Breast epithelium (tissue), 4 donors: ENCODE measurements at regions not wholly inside any gene's neighbourhood (a gene's known extent, or its start where the extent isn't known, plus 50 kb on each side); places are given as distances from the start of the nearest gene placed in this dataset.

Experiments
- DNase-seq, 2 donors: peaks; one replicate each; pipeline ENCODE4 v3.0.0-alpha.2; 2019; ENCODE audit warnings: low spot score in 2 of 2
- H3K27ac ChIP-seq, 2 donors: fragments of 200-600 bp; sonication (generic) in 1 of 2; one replicate each; pipeline ENCODE4 v1.5.1; 2016 to 2019; ENCODE audit warnings: mild to moderate bottlenecking in 1 of 2
- H3K27me3 ChIP-seq, 2 donors: fragments of 200-600 bp; sonication (generic) in 1 of 2; one replicate each; pipeline versions ENCODE4 v1.5.1 to v1.6.0; 2017 to 2019; ENCODE audit warnings: control low read depth in 1 of 2, mild to moderate bottlenecking in 1 of 2
- H3K36me3 ChIP-seq: fragments of 200-600 bp; one replicate; pipeline ENCODE4 v1.5.1; 2019
- H3K4me1 ChIP-seq, 2 donors: fragments of 200-600 bp; sonication (generic); one replicate each; pipeline ENCODE4 v1.5.1; 2016 to 2019; ENCODE audit warnings: control low read depth in 1 of 2
- H3K4me3 ChIP-seq, 3 donors: fragments of 200-600 bp; sonication (generic); 1 replicate in 2 of 3; 2 replicates in 1 of 3; pipeline ENCODE4 v1.5.1; 2016 to 2019; ENCODE audit warnings: mild to moderate bottlenecking in 3 of 3, moderate library complexity in 2 of 3
- H3K9me3 ChIP-seq, 2 donors: fragments of 200-600 bp; sonication (generic) in 1 of 2; one replicate each; pipeline ENCODE4 v1.5.1; 2016 to 2019; ENCODE audit warnings: control low read depth in 1 of 2
- CTCF ChIP-seq, 3 donors: fragments of 450-650 bp; IDR thresholded peaks; one replicate each; pipeline ENCODE4 v1.5.1; 2016 to 2017; ENCODE audit warnings: antibody characterized with exemption in 3 of 3, mild to moderate bottlenecking in 3 of 3, moderate library complexity in 3 of 3
- POLR2A ChIP-seq: fragments of 450-650 bp; IDR thresholded peaks from one replicate; pipeline ENCODE4 v1.6.1; 2016; ENCODE audit warnings: antibody characterized with exemption, mild to moderate bottlenecking, moderate library complexity
- POLR2AphosphoS5 ChIP-seq, 3 donors: sonication (generic); formaldehyde crosslinking; IDR thresholded peaks; one replicate each; pipeline ENCODE4 v1.6.1; 2017; ENCODE audit warnings: antibody characterized with exemption in 3 of 3
- intact Hi-C: fragments of 100-400 bp; cut with DNase I; formaldehyde crosslinking; loops from one replicate; pipeline ENCODE4 v1.15.1; 2023; ENCODE audit warnings: low total_unique reads

GRCh38 chr4:61024610-61025009 is 175.5 kb upstream of the ADGRL3 start:
- Histone ChIP-seq H3K9me3 (peaks cover 0 to 6% of the 10 kb centered on the region in 2 donors), H3K4me1 (no peaks in the 10 kb centered on the region), H3K27me3 (no peaks in the 10 kb centered on the region), H3K4me3 (no peak overlapping the region), H3K36me3 (no peaks in the 10 kb centered on the region), H3K27ac (no peak overlapping the region)
- DNase-seq: no peak
- TF ChIP-seq POLR2AphosphoS5 (IDR thresholded peaks at IDR 0.05): no peak
- TF ChIP-seq POLR2A: no peak
- intact Hi-C loops: no loop called here

- TF ChIP-seq CTCF (IDR thresholded peaks at IDR 0.05) (no peak), POLR2A (no peak)
- H3K27ac ChIP-seq: no peak overlapping the region
- H3K4me1 ChIP-seq: no peaks in the 10 kb centered on the region
- intact Hi-C loops: no loop called here
- no peaks in the 10 kb centered on the region for H3K9me3 ChIP-seq
- no peaks in the 10 kb centered on the region for H3K36me3 ChIP-seq
- H3K27me3 ChIP-seq: no peaks in the 10 kb centered on the region
- H3K4me3 ChIP-seq: no peak overlapping the region
- DNase-seq: no peak
These were observed 172.2 kb upstream of the ADGRL3 start for GRCh38 chr4:61027939-61028338.

DNA sequence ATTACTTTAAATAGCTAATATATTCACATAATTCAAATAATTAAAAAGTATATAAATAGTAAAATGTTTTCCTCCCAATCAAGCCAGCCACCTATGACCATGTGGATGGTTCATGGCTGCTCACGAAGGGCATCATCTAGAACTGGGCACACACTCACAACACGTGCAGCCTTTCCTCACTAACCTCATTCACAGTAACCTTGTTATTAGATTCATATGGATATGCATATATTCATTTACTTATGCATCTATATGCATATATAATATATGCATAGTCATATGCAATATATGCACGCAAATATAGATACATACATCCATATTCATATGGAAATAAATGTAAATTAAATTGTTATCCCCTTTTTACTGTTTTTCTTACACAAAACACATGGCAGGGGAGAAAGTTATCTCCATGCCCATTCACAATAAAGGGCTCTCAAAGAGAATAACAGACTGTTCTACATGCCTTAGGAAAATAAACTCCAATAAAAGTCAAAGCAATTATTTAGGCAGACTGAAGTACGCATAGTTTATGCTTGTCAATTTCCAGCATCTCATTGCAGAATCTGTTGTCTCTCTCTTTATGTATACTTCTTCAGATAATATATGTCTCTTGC is 163.9 kb upstream of the ADGRL3 start:
- Histone ChIP-seq H3K36me3 (no peaks in the 10 kb centered on the region), H3K9me3 (no peaks in the 10 kb centered on the region), H3K27ac (no peak overlapping the region), H3K4me3 (no peak overlapping the region), H3K27me3 (no peaks in the 10 kb centered on the region), H3K4me1 (no peaks in the 10 kb centered on the region)
- intact Hi-C loops: no loop called here
- no peak for DNase-seq
- TF ChIP-seq POLR2AphosphoS5 (IDR thresholded peaks at IDR 0.05): no peak

DNA sequence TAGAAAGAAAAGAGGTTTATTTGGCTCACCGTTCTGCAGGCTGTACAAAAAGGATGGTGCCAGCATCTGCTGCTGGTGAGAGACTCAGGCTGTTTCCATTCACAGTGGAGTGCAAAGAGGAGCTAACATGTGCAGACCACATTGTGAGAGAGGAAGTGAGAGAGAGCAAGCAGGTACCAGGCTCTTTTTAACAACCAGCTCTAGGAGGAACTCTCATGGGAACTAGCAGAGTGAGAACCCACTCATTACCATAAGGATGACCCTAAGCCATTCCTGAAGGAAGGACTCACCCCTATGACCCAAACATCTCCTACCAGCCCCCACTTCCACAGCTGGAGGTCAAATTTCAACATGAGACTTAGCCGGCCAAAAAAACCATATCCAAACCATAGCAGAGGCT is 158.6 kb upstream of the ADGRL3 start:
- H3K9me3 ChIP-seq: no peaks in the 10 kb centered on the region
- H3K4me3 ChIP-seq: no peak overlapping the region
- TF ChIP-seq POLR2A (no peak), POLR2AphosphoS5 (IDR thresholded peaks at IDR 0.05) (no peak), CTCF (IDR thresholded peaks at IDR 0.05) (no peak)
- H3K27me3 ChIP-seq: no peaks in the 10 kb centered on the region
- intact Hi-C loops: no loop called here
- no peaks in the 10 kb centered on the region for H3K36me3 ChIP-seq
- DNase-seq: no peak
- no peaks in the 10 kb centered on the region for H3K4me1 ChIP-seq
- no peak overlapping the region for H3K27ac ChIP-seq

- Histone ChIP-seq H3K27me3 (no peaks in the 10 kb centered on the region), H3K36me3 (no peaks in the 10 kb centered on the region), H3K4me1 (no peaks in the 10 kb centered on the region), H3K4me3 (no peak overlapping the region), H3K27ac (no peak overlapping the region), H3K9me3 (no peaks in the 10 kb centered on the region)
- DNase-seq: no peak
- intact Hi-C loops: no loop called here
- no peak for TF ChIP-seq CTCF (IDR thresholded peaks at IDR 0.05)
- TF ChIP-seq POLR2A: no peak
- TF ChIP-seq POLR2AphosphoS5 (IDR thresholded peaks at IDR 0.05): no peak
These were observed 155.3 kb upstream of the ADGRL3 start for GRCh38 chr4:61044837-61045236.

GRCh38 chr4:61049018-61049417 is 151.1 kb upstream of the ADGRL3 start:
- intact Hi-C loops: no loop called here
- Histone ChIP-seq H3K27ac (no peak overlapping the region), H3K4me1 (no peaks in the 10 kb centered on the region), H3K36me3 (no peaks in the 10 kb centered on the region), H3K4me3 (no peak overlapping the region), H3K27me3 (no peaks in the 10 kb centered on the region), H3K9me3 (no peaks in the 10 kb centered on the region)
- DNase-seq: no peak
- TF ChIP-seq POLR2AphosphoS5 (IDR thresholded peaks at IDR 0.05) (no peak), POLR2A (no peak), CTCF (IDR thresholded peaks at IDR 0.05) (no peak)
